RKO (cell line): ENCODE measurements at regions not wholly inside any gene's neighbourhood (a gene's known extent, or its start where the extent isn't known, plus 50 kb on each side); places are given as distances from the start of the nearest gene placed in this dataset.
"Not testable (repeated sequence)": the region's sequence is repeated elsewhere in the genome, so short reads cannot be mapped to it uniquely, and the experiment has no call there.

Experiments
- DNase-seq: peaks from one replicate; pipeline ENCODE4 v3.0.0-alpha.2; 2016; ENCODE audit warnings: low spot score

DNA sequence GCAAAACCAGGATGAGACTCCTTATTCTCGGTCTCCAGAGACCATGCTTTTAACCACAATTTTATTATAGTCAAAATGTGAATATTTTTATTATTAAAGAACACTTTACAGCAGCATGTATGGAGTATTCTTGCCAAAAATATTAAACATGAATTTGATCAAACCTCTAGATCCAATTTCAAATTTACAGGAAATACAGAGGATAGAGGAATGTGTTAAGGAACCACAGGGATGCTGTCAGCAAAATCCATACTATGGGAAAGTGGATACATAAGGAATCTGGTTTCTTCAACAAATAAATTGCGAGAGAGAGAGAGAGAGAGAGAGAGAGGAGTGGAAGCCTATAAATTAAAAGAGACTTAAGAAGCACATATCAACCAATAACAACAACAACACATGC lies 348.2 kb upstream of the NUDT12 start:
- DNase-seq, result no peak

DNA sequence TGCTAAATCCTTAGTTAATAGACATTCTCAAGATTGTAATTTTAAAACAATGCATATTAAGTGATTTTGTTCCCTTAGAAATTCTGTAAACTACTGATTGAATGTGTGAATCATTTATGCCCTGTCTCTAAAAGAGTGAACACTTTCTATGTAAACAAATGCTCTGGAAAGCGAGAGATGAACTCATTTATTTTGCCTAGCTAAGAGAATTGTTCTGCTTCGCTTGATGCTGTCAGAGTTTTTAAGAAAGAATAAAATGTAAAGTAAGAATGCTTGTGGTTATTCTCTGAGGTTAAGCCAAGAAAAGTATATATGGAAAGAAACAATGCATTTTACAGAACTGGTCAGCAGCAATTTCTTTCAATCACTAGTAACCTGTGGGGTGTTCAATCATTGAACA lies 347.4 kb upstream of the NUDT12 start:
- DNase-seq, result no peak

DNA sequence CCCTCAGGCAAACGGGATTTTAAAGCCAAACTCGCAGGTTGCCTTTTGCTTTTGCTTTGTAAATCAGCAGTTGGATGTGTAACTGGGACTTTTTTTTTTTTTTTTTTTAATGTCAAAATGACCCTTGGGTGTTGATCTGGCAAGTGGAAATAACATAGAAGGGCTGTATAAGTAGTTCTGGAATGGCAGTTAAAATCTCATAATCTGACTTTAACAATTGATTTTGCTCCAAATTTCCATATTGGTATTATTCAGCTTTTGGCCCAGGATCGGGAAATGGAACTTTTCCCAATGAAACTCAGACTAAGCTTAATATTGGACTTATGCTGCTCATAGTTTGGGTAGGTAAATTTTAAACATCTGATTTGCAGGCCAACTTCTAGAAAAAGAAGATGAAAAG lies 346.8 kb upstream of the NUDT12 start:
- DNase-seq, result no peak

DNA sequence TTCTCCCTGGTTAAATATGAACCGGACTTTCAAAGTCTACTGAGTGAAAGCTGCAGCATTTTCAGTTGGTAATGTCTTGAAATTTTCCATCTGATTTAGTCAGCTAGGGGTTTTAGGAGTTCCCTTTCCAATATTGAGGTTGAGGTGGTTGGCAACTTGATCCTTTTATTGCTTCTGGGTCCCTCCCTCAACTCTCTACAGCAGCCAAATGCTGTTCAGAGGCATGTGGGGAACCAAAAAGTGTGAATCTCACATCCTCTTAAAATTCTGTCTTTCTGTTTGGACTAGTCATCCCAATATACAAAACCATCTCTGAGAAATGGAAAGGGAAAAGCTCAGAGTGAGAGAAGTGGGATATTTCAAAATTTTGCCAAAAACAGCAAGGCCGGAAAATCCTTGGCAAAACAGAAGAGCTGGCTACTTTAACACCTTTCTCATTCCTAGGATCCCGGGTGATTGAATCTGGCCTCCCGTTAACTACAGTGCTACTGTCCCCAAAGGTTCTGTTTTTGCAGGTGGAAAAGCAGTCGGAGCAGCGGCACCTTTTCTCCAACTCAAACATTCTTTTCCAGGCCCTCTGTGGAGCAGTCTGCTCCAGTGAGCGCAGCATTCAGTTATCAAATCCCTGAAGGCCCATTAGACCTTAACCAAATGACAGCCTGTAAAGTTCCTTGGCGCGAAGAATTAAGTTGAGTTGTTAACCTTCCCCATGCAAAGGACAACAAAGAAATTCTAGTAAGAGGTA lies 345.9 kb upstream of the NUDT12 start:
- no peak for DNase-seq

DNA sequence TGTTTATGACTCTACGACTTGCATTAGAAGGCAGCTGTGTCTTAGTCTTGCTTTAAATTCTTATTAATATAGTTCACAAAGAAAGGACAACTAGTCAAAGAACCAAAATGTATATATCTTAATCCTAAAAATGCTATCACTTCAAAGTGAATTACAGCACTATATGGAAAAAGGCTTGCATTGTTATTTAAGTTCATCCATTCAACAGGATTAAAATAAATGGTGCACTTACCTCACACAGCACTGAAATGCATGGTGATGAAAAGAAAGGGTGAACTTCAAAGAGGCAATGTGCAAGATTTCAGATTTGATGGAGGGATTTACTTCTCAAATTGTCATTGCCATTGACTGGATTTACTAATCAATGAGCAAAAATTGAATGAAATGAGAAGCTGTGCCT lies 344.4 kb upstream of the NUDT12 start:
- no peak for DNase-seq

DNA sequence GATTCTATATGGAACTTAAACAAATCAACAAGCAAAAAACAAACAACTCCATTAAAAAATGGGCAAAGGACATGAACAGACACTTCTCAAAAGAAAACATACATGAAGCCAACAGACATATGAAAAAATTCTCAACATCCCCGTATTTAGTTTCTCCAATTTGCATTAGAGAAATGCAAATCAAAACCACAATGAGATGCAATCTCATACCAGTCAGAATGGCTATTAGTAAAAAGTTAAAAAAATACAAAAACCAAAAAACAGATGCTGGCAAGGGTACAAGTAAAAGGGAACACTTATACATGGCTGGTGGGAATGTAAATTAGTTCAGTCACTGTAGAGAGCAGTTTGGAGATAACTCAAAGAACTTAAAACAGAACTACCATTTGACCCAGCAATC lies 342.1 kb upstream of the NUDT12 start:
- DNase-seq, result no peak

DNA sequence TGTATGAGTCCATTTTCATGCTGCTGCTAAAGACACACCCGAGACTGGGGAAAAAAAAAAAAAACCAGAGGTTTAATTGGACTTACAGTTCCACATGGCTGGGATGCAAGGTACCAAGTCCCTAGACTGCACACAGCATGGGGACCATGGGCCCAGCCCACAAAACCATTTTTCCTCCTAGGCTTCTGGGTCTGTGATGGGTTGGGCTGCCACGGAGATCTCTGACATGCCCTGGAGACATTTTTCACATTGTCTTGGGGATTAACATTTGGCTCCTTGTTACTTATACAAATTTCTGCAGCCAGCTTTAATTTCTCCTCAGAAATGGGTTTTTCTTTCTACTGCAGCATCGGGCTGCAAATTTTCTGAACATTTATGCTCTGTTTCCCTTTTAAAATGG lies 340.3 kb upstream of the NUDT12 start:
- DNase-seq, result no peak

DNA sequence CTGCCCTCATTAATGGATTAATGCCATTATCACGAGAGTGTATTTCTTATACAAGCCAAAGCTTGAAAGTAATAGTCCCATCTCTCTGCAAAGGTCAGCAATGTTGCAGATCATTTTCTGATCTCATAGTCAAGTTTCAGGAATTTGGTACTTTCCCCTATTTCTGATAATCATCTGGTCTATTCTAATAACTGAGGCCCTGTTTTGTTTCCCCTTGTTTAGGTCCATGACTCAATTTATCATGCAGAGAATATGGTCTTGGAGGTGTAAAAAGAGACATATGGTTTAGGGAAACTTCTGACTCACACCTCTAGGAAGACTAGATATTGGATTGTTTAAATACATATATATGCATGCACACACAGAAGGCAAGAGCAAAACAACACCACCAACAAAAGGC lies 339.3 kb upstream of the NUDT12 start:
- DNase-seq, result no peak

DNA sequence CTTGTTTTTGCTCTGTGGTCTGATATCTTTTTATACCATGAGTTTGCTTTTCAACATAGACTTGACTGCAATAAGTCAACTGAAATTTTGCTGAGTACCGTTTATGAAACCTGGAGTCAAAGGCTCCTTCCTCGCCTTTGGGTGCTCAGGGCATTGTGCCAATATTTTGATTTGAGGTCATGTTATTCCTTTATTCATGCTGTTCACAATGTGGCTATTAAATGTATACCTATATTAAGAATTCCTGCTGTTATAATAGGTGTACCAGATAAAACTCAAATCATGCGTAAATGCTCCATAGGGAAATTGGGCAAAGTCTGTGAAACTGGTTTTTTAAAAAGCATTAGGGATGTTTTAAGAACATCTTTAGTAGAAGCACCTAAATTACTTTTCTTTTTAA lies 334.0 kb upstream of the NUDT12 start:
- DNase-seq, result no peak

DNA sequence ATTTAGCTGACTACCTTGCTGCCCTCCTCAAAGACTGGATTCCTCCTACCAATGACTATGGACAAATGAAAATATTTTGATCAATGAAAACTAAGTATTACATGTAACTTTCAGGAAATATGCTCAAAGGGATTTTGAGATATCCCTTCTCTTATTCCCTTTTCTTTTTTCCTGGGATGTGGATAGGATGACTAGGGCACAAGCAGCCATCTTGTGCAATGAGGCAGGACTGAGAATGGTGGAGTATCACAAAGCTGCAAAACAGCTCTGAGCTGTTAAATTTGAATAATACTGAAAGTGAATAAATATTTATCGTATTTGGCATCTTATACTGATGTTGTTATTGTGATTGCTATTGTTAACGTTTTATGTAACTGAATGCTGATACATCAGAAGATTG lies 333.1 kb upstream of the NUDT12 start:
- DNase-seq, result no peak

DNA sequence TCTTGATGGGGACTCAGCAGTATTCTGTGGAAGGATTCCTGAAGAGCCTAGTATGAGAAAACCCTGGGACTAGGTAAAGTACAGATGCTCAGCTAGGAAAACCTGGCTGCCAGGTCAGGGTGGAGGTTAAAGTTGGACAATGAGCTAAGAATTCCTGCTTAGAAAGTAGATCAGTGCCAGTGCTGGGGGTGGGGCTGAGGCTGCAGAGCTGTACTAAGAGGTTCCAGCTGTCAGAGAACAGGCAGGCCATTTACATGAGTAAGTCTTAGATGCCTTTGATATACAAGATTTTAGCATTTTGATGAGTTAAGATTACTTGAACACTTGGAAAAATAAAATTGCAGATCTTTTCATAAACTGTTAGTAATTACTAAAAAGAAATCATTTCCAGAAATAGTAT lies 332.3 kb upstream of the NUDT12 start:
- no peak for DNase-seq

DNA sequence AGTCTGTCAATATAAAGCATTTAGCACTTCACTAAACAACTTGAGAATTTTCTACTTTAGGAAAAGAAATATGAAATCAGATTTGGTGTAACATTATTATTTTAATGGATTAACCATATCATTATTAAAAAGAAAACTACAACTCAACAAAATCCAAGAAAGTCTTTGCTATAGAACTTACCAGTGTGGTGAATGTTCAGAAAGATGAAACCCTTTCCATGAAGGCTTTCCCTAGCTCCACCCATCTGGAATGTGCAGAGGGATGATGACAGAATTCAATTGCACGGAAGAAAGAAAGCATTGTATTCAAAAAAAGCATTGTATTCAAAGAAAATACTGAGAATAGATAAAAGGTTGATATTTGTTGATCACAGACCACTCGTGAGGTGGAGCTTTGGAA lies 328.6 kb upstream of the NUDT12 start:
- DNase-seq, result no peak

DNA sequence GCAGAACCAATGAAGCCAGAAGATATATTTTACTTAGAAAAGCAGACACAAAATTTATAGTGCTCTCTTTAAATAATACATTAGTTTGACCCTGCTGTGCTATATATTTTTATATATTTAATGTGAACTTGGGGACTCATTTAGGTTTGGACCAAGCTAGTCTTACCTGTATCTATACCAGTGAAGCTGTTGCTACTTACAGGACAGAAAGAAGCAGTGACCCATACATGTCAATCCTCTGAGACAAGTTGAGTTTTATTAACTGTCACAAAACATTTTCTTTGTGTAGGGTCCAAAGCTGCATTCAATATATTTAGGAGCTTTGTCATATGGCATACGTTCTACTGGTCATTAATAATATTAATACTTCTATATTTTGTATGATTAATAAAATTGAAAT lies 327.7 kb upstream of the NUDT12 start:
- DNase-seq, result no peak

DNA sequence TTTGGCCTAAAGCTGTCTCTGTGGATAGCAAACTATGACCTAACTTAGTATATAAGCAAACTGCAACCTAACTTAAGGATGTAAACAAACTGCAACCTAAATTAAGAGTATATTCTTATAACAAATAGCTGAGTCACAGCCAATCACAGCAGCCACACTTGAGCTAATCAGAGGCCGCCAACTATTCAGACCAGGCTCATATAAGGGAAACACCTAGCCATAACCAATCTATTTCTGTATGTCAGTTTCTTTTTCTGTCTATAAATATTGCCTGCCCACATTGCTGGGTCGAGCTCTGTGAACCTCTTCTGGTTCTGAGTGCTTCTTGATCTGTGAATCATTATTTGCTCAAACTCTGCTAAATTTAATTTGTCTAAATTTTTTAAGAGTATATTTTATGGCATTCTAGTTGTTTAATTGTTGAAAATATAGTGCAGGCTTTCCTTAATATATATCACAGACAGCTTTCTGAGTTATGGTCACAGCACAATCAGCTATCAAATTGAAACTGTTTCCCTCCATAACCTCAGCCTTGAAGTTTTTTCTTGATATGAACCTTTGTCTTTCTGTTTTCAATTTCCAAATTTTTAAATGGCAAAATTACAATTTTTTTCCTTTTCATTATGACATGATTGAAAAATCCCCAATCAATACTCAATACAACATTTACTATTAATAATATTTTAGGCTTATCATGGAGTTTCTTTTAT lies 327.1 kb upstream of the NUDT12 start:
- DNase-seq, result no peak

DNA sequence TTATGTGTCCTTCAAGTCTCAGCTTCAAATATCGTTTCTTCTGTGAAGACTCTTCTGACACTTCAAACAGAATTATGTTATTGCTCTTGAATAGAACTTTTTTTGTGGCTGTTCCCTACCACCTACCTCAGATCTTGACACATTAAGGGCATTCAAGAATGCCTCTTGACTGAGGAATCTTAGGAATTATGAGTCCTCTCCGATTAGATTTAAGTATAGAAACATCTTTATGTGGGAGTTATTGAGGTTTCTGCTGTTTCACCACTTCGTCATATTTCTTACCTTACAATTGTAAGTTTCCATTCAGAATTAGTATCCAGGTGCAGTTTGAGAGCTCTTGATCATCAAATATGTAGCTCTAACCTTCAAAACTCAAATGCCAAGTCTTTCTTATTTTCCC lies 324.2 kb upstream of the NUDT12 start:
- DNase-seq, result no peak

DNA sequence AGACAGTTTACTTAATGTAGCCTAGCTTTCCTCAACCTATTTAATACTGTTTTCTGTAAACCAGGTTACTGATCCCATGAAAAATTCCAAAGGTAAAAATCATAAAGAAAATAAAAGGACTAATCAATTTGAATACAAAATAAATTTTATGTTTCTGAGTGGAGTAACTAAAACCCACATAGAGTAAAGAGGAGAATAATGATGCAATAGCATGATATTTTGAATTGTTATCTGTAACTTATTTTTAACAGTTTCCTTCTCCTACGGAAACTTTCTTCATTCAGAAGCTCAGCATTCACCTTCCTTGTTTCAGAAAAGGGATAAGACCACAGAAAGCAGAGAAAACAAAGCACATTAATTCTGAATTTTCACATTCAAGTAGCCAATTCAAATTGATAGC lies 320.6 kb upstream of the NUDT12 start:
- no peak for DNase-seq

DNA sequence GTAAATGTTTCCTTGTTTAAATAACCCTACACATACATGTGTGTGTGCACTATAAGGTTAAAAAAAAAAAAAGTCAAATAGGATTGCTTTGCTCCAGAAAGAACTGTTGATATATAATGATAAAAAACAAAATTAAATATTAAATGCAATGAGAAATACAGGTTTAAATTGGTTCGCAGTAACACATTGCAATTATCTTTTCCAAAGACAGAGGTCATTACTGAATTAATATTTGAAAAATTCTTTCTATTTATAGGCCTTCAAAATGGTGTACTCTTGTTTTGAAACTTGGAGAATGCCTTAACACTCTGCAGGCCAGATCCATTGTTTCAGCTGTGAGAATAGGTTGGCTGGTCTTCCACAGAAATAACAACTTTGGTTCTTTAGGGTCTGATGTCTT lies 319.0 kb upstream of the NUDT12 start:
- DNase-seq, result no peak

DNA sequence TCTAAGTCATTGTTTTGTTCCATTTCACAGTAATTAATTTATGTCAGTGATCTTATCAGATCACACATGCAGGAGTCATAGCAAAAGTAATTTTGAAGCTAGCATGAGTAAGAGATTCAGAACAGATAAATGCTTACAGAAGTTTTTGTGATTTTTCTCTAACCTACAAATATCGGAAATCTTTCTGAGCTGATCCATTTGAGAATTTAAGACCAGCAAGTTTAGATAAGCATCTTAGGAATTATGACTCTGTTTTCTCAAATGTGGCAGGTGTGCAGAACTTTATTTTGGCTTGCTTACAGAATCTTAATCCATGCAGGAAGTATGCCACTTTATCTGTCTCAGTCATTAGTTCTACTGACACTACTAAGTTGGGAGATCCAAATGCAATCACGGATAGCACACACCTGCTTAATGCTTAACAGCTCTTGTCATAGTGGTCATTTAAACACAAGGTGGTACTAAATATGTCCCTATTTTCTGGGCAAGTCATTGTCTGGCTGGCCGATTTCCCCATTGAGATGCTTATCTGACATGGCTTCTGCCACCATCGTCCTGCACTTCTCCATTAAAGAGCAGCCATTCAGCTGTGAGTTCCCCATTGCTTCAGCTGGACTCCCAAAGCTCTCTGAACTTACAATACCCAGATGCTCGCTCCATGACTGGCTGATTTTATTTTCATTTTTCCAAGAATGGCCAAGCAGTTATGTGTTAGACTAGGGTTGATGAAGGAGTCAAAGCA lies 305.4 kb upstream of the NUDT12 start:
- DNase-seq, result peak; percentile 3

DNA sequence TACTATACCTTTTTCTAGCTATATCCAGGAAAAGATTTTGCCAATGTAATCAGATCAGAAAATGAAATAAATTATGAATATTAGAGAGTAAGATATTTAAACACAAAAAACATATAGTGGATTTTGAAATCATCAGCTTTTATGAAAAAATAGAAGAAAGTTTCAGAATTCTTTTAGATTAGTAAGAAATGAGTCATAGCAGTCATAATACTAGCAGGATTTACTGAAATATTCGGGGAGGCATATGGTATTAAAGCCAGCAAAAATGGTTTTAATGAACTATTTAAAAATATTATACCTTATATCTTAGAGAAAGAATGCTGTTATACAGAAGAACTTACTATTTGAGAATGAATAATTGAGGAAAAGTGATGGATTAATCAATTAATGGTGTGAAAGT lies 303.6 kb upstream of the NUDT12 start:
- DNase-seq, result peak; percentile 7

DNA sequence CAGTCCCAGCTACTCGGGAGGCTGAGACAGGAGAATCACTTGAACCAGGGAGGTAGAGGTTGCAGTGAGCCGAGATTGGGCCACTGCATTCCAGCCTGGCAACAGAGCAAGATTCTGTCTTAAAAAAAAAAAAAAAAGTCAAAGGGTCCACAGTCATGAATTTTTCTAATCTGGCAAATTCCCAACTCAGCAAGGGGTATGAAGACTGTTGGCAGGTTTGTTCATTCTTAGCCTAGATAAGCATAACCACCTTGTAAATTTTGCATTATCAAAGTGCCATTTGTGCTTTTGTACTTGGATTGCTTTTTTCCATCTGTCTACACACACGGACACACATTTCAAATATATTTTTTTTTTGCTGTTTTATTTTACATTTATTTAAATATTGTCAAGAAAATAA lies 299.8 kb upstream of the NUDT12 start:
- DNase-seq, result no peak

DNA sequence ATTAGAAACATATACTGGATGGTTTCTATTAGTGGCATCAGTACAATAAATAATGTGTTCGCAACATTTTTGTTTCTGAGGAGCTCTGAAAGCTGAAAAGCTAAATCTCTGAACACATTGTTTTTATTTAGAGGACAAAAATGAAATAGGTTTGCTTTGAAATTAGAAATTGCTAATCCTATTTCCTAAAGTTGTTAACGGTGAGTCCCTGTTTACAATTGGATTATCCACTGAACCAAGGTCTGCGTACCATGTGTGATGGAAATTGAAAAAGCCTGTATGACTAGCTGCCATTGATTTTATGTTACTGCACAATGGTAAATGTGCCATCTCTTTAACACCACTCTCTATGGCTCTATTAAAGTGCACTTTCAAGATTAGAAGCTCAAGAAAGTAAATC lies 297.7 kb upstream of the NUDT12 start:
- no peak for DNase-seq

DNA sequence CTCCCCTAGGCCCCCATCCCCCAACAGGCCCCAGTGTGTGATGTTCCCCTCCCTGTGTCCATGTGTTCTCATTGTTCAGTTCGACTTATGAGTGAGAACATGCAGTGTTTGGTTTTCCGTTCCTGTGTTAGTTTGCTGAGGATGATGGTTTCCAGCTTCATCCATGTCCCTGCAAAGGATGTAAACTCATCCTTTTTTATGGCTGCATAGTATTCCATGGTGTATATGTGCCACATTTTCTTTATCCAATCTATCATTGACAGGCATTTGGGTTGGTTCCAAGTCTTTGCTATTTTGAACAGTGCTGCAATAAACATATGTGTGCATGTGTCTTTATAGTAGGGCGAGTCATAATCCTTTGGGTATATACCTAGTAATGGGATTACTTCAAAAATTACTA lies 295.8 kb upstream of the NUDT12 start:
- DNase-seq, result not testable (repeated sequence)

DNA sequence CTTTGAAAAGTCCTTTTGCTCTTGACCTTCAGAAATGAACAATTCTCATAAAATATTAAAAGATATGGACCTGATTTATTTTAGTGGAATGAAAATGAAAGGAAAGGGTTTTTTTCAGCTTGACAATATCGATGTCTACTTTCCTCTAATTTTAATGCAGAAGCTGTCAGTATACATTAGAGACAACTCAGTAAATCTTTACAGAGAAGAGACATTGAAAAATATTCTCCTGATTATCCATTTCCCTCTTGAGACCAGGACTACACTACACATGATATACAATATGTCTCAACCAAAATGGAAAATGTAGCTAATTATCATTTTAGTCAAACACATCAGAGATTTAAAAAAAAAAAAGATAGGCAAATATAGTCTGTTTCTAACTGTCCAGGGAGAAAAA lies 288.5 kb upstream of the NUDT12 start:
- DNase-seq, result no peak
